Heart left ventricle (tissue), 16 donors: ENCODE measurements at regions not wholly inside any gene's neighbourhood (a gene's known extent, or its start where the extent isn't known, plus 50 kb on each side); places are given as distances from the start of the nearest gene placed in this dataset.

Experiments used
- ATAC-seq, 4 donors: fragments of 200-7000 bp; cut with Tn5 transposase; one replicate each; pipeline ENCODE4 v1.9.1; 2020 to 2022; ENCODE audit warnings: moderate library complexity in 4 of 4, mild to moderate bottlenecking in 3 of 4, moderate number of reproducible peaks in 1 of 4
- DNase-seq, 5 donors: peaks; one replicate each; pipeline ENCODE4 v3.0.0-alpha.2; 2020
- H3K27ac ChIP-seq, 12 donors: fragments of 200-600 bp; sonication (generic) in 4 of 12; one replicate each; pipeline versions ENCODE4 v1.5.0 to v1.8.0; 2016 to 2022; ENCODE audit warnings: mild to moderate bottlenecking in 2 of 12
- H3K27me3 ChIP-seq, 9 donors: fragments of 200-600 bp; sonication (generic) in 2 of 9; one replicate each; pipeline versions ENCODE4 v1.5.1 to v1.8.0; 2016 to 2022; ENCODE audit warnings: mild to moderate bottlenecking in 3 of 9
- H3K36me3 ChIP-seq, 9 donors: fragments of 200-600 bp; sonication (generic) in 2 of 9; one replicate each; pipeline versions ENCODE4 v1.5.0 to v1.8.0; 2018 to 2022; ENCODE audit warnings: mild to moderate bottlenecking in 2 of 9
- H3K4me1 ChIP-seq, 12 donors: fragments of 200-600 bp; sonication (generic) in 4 of 12; one replicate each; pipeline versions ENCODE4 v1.5.0 to v1.8.0; 2016 to 2022; ENCODE audit warnings: mild to moderate bottlenecking in 3 of 12
- H3K4me3 ChIP-seq, 12 donors: fragments of 200-600 bp; sonication (generic) in 4 of 12; one replicate each; pipeline versions ENCODE4 v1.5.0 to v1.8.0; 2017 to 2022; ENCODE audit warnings: mild to moderate bottlenecking in 9 of 12, moderate library complexity in 4 of 12
- H3K9me3 ChIP-seq, 12 donors: fragments of 200-600 bp; sonication (generic) in 4 of 12; one replicate each; pipeline versions ENCODE4 v1.5.0 to v1.8.0; 2016 to 2022; ENCODE audit warnings: mild to moderate bottlenecking in 1 of 12
- POLR2A ChIP-seq, 2 donors: fragments of 450-650 bp; IDR thresholded peaks; one replicate each; pipeline ENCODE4 v1.6.1; 2017; ENCODE audit warnings: antibody characterized with exemption in 2 of 2, mild to moderate bottlenecking in 2 of 2, moderate library complexity in 2 of 2
- WGBS, 4 donors: extraction: QIAGEN DNeasy Blood & Tissue Kit in 2 of 4; methylation state at CpG; one replicate each; pipeline versions ENCODE4 v1.1.5 to v1.1.7; 2013 to 2018; 5-methylcytosine and 5-hydroxymethylcytosine counted together
- intact Hi-C, 10 donors: fragments of 100-400 bp; cut with DNase I; formaldehyde crosslinking; loops; one replicate each; pipeline versions ENCODE4 v1.11.1 to v1.14.2; 2022
- TF ChIP-seq, protein P1 (sequence below), 12 donors: fragments of 200-600 bp; sonication (generic) in 4 of 12; IDR thresholded peaks; one replicate each; pipeline versions ENCODE4 v1.5.0 to v1.8.0; 2018 to 2022; ENCODE audit warnings: antibody characterized with exemption in 12 of 12, mild to moderate bottlenecking in 5 of 12
- donor health status: ischemic (EF 13 %, LVEDD 7.1; RV severe dilation, severe dysfunction).
- donor health status: healthy with polysubstance abuse.
- donor health status: DM: no; HTN: yes; CAD: no.
- donor health status: DM: no; HTN: no; CAD: no.
- donor health status: ischemic (EF 25% LVEDD 6.9; RV normal size, moderate dysfunction).
- donor health status: ischemic (EF 25% LVEDD 5.7; RV mildly dilated, moderate dysfunction).
- donor health status: healthy.
- donor health status: DM: yes; HTN: yes; CAD: no.
- donor health status: ischemic (EF 35%, LVEDD 5.7; RV mildly dilated, moderate dysfunction).
- donor health status: nonischemic (EF 11% LVEDD 7.7; RV severe dilation, severe dysfunction).
- donor health status: DM: yes; HTN: yes; CAD: no.
- donor health status: PGD.
- donor health status: ischemic (EF 29% LVEDD 5.4; RV normal size, mild dysfunction).
- donor health status: nonischemic (EF 23%, LVEDD 6.1; RV moderate dilation, normal function).

DNA sequence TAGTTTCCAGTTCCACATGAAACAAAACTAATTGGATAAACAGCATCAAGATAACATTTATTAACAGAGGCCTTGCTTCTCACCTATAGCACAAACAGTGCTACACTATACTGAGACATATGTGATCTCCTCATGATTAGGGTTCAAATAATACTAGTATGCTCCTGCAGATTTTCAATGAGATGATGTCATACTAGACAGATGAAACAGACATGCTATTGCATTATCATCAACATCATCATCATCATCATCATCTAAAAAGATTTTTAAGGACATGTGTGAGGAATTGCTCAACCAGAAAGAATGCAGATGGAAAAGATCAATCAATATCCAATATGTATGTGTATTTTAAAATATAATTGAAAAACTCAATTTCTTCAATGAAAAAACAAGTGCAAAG lies 932.3 kb downstream of the METTL15 start:
- Histone ChIP-seq H3K27me3 (no peaks in the 10 kb centered on the region), H3K27ac (no peak overlapping the region), H3K4me3 (no peak overlapping the region), H3K4me1 (no peaks in the 10 kb centered on the region), H3K36me3 (no peaks in the 10 kb centered on the region), H3K9me3 (peaks cover 0 to 7% (median 0%) of the 10 kb centered on the region in 12 donors)
- no peak for DNase-seq
- TF ChIP-seq POLR2A (IDR thresholded peaks at IDR 0.05), result no peak
- TF ChIP-seq, protein P1, sequence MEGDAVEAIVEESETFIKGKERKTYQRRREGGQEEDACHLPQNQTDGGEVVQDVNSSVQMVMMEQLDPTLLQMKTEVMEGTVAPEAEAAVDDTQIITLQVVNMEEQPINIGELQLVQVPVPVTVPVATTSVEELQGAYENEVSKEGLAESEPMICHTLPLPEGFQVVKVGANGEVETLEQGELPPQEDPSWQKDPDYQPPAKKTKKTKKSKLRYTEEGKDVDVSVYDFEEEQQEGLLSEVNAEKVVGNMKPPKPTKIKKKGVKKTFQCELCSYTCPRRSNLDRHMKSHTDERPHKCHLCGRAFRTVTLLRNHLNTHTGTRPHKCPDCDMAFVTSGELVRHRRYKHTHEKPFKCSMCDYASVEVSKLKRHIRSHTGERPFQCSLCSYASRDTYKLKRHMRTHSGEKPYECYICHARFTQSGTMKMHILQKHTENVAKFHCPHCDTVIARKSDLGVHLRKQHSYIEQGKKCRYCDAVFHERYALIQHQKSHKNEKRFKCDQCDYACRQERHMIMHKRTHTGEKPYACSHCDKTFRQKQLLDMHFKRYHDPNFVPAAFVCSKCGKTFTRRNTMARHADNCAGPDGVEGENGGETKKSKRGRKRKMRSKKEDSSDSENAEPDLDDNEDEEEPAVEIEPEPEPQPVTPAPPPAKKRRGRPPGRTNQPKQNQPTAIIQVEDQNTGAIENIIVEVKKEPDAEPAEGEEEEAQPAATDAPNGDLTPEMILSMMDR (IDR thresholded peaks at IDR 0.05), result no peak
- ATAC-seq, result no peak
- intact Hi-C loops, result no loop called here

DNA sequence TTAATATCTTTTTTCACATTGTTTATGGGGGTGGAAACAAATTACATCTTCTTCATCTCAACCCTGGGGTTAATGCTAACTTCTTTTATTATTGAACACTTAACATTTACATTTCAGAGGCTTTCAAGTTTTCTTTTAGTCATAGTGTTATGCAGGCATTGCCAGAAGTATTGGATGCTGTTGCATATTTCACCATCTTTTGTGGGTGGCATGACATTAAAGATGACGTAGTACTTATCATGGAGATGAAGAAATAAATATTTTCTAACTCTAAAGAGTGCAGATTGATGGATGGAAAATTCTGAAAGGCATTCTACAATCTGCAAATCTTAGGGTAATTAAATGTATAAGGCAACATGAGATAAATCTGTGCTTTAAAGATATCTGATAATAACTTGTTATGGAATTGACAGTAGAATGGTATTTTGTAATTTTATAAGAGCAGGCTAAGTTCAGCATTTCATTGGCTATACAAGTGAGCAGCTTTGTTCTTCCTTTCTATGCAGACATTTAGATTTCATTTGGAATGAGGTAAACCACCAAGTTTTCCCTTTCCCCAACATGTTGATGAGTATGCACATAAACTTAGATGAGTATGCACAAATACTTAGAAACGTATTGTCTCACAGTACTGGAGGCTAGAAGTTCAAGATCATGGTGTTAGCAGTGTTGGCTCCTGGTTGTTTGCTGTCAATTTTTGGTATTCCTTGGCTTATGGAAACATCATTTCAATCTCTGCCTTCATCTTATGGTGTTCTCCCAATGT lies 924.4 kb downstream of the METTL15 start:
- intact Hi-C loops, result no loop called here
- no peak for DNase-seq
- H3K27me3 ChIP-seq, result no peaks in the 10 kb centered on the region
- H3K4me1 ChIP-seq, result no peaks in the 10 kb centered on the region
- 32 to 52% (median 38%) methylated on average over 2 of the region's 2 CpGs for WGBS, 4 donors
- no peak for TF ChIP-seq POLR2A (IDR thresholded peaks at IDR 0.05)
- TF ChIP-seq, protein P1 (IDR thresholded peaks at IDR 0.05), result no peak
- no peak overlapping the region for H3K27ac ChIP-seq
- no peak for ATAC-seq
- no peak overlapping the region for H3K4me3 ChIP-seq
- no peaks in the 10 kb centered on the region for H3K36me3 ChIP-seq
- peaks cover 0 to 34% (median 15%) of the 10 kb centered on the region in 12 donors for H3K9me3 ChIP-seq

GRCh38 chr11:29029452-29029851 lies 921.3 kb downstream of the METTL15 start:
- H3K36me3 ChIP-seq, result no peaks in the 10 kb centered on the region
- TF ChIP-seq, protein P1 (IDR thresholded peaks at IDR 0.05), result no peak
- intact Hi-C loops, result no loop called here
- H3K27me3 ChIP-seq, result no peaks in the 10 kb centered on the region
- H3K4me1 ChIP-seq, result no peaks in the 10 kb centered on the region
- DNase-seq, result no peak
- H3K9me3 ChIP-seq, result peaks cover 0 to 36% (median 15%) of the 10 kb centered on the region in 12 donors
- no peak overlapping the region for H3K4me3 ChIP-seq
- 72 to 79% (median 76%) methylated on average over 2 of the region's 2 CpGs for WGBS, 4 donors
- H3K27ac ChIP-seq, result no peak overlapping the region
- ATAC-seq, result no peak

- intact Hi-C loops, result no loop called here
- TF ChIP-seq POLR2A (IDR thresholded peaks at IDR 0.05), result no peak
- TF ChIP-seq, protein P1 (IDR thresholded peaks at IDR 0.05), result no peak
Observed at GRCh38 chr11:29027436-29027835, 919.2 kb downstream of the METTL15 start.

More at GRCh38 chr11:29027436-29027835, 919.2 kb downstream of the METTL15 start:
- no peak overlapping the region for H3K27ac ChIP-seq
- 89 to 95% (median 91%) methylated on average over 1 of the region's 1 CpG for WGBS, 4 donors
- ATAC-seq (no peak), DNase-seq (no peak)
- H3K36me3 ChIP-seq, result no peaks in the 10 kb centered on the region
- no peak overlapping the region for H3K4me3 ChIP-seq
- H3K4me1 ChIP-seq, result no peaks in the 10 kb centered on the region
- no peaks in the 10 kb centered on the region for H3K27me3 ChIP-seq
- H3K9me3 ChIP-seq, result peaks cover 0 to 36% (median 15%) of the 10 kb centered on the region in 12 donors
